Putamen (tissue), 1 donor: ENCODE measurements at regions not wholly inside any gene's neighbourhood (a gene's known extent, or its start where the extent isn't known, plus 50 kb on each side); places are given as distances from the start of the nearest gene placed in this dataset.

Experiments
- DNase-seq: peaks from one replicate; pipeline ENCODE4 v3.0.0-alpha.2; 2016; ENCODE audit warnings: low spot score

DNA sequence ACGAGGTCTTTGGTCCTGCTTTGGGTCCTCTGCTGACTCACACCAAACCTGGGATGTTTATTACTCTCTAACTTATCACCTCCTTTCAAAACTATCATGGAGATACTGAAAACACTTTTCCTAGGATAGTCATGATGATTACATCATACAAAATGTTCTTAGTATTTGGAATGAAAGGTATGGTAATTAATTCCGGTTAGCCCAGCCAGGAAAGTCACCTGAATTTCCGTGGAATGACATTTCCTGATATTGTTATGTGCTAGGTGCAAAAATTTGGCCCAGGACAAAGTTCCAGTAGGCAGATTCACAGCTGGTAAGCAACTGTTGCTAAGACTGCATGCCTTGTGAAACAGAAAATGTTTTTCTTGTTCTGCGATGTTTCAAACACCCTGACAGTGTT, 203.4 kb downstream of the ZNF648 start:
- no peak for DNase-seq
